Endothelial cell of umbilical vein (primary cell): ENCODE measurements at regions not wholly inside any gene's neighbourhood (a gene's known extent, or its start where the extent isn't known, plus 50 kb on each side); places are given as distances from the start of the nearest gene placed in this dataset.

Source experiments
- BruUV-seq: library from RNA; stranded (reverse); fragments of 400-500 nt; replicated peaks from 2 replicates; lab custom pipeline; 2021; lab: Mats Ljungman, UMichigan
- CTCF ChIA-PET: fragments of 300-600, 350-600 bp; sonication (Branson Sonifier 250); formaldehyde crosslinking; loops from one replicate; lab custom pipeline; 2021; ENCODE audit warnings: antibody characterized with exemption, inconsistent platforms; lab: Charles Lee
- POLR2A ChIA-PET: fragments of 300-600, 350-600 bp; sonication (Branson Sonifier 250); formaldehyde crosslinking; loops from one replicate; lab custom pipeline; 2021; ENCODE audit warnings: antibody characterized with exemption, inconsistent platforms; lab: Charles Lee
- DNase-seq: peaks from one replicate; pipeline ENCODE4 v3.0.0-alpha.2; 2011; ENCODE audit warnings: low read depth, low spot score
- FAIRE-seq: peaks from 2 replicates; lab custom pipeline; 2011; peaks lifted over from hg19 to GRCh38; lab: Jason Lieb, UNC
- H2AFZ ChIP-seq: 2 replicates; pipeline ENCODE4 v1.6.0; 2012; ENCODE audit warnings: low read depth, low read length, control low read depth, inconsistent platforms
- H3K27ac ChIP-seq: 2 replicates; pipeline ENCODE4 v1.5.1; 2011; ENCODE audit warnings: low read depth, mild to moderate bottlenecking, control low read depth, low read length, moderate library complexity; ENCODE audit not compliant: insufficient read depth
- H3K27me3 ChIP-seq, 2 experiments: 2 replicates each; pipeline versions ENCODE4 v1.6.0 to v1.6.1; 2011; ENCODE audit warnings: low read length in 2 of 2, mixed read lengths in 1 of 2; ENCODE audit not compliant: control insufficient read depth in 2 of 2, insufficient read depth in 2 of 2
- H3K36me3 ChIP-seq, 2 experiments: 2 replicates in 1 of 2; 3 replicates in 1 of 2; pipeline ENCODE4 v1.5.1; 2011; ENCODE audit warnings: low read length in 2 of 2, mild to moderate bottlenecking in 1 of 2, moderate library complexity in 1 of 2; ENCODE audit not compliant: control insufficient read depth in 2 of 2, insufficient read depth in 2 of 2; ENCODE audit errors: extremely low read depth in 1 of 2
- H3K4me1 ChIP-seq: 3 replicates; pipeline ENCODE4 v1.5.1; 2011; ENCODE audit warnings: mild to moderate bottlenecking, low read length; ENCODE audit not compliant: control insufficient read depth, insufficient read depth; ENCODE audit errors: extremely low read depth
- H3K4me2 ChIP-seq: 2 replicates; pipeline ENCODE4 v1.6.1; 2011; ENCODE audit warnings: low read length, control low read depth, mixed read lengths; ENCODE audit not compliant: insufficient read depth
- H3K4me3 ChIP-seq, 3 experiments: fragments of 200-600 bp in 1 of 3; sonication (generic), shearing (Covaris generic) in 1 of 3; replicated peaks in 1 of 3; 2 replicates each; pipeline ENCODE4 v1.5.1; 2011 to 2016; ENCODE audit warnings: control low read depth in 3 of 3, low read length in 3 of 3, mild to moderate bottlenecking in 2 of 3, inconsistent platforms in 1 of 3, low read depth in 1 of 3, moderate library complexity in 1 of 3; ENCODE audit not compliant: insufficient read depth in 1 of 3
- H3K79me2 ChIP-seq: 2 replicates; pipeline ENCODE4 v1.6.0; 2012; ENCODE audit warnings: low read length, inconsistent platforms; ENCODE audit not compliant: control insufficient read depth, insufficient read depth
- H3K9ac ChIP-seq: replicated peaks from 2 replicates; pipeline ENCODE3; 2011; ENCODE audit warnings: low read length, control low read depth; ENCODE audit not compliant: insufficient read depth; ENCODE audit errors: extremely low read depth
- H3K9me1 ChIP-seq: replicated peaks from 3 replicates; pipeline ENCODE4 v1.6.0; 2011; ENCODE audit warnings: mild to moderate bottlenecking, low read length; ENCODE audit not compliant: control insufficient read depth, insufficient read depth; ENCODE audit errors: extremely low read depth
- H3K9me3 ChIP-seq: replicated peaks from 2 replicates; pipeline ENCODE4 v1.5.1; 2012; ENCODE audit warnings: low read length, inconsistent platforms; ENCODE audit not compliant: control insufficient read depth, insufficient read depth
- H4K20me1 ChIP-seq: replicated peaks from 2 replicates; pipeline ENCODE3; 2011; ENCODE audit warnings: mild to moderate bottlenecking, low read length; ENCODE audit not compliant: control insufficient read depth, insufficient read depth; ENCODE audit errors: extremely low read depth
- CTCF ChIP-seq, 2 donors: IDR thresholded peaks; 1 replicate in 1 of 2; 2 replicates in 1 of 2; pipeline ENCODE4 v1.5.1; 2011; ENCODE audit warnings: low read length in 2 of 2, mild to moderate bottlenecking in 2 of 2, moderate library complexity in 2 of 2, control low read depth in 1 of 2, inconsistent platforms in 1 of 2, low read depth in 1 of 2; ENCODE audit not compliant: insufficient read depth in 1 of 2; ENCODE audit errors: extremely low read depth in 1 of 2
- EZH2 ChIP-seq: IDR thresholded peaks from 2 replicates; pipeline ENCODE4 v1.6.1; 2012; ENCODE audit warnings: borderline replicate concordance, low read depth, mild to moderate bottlenecking, moderate library complexity, low read length, inconsistent platforms; ENCODE audit not compliant: severe bottlenecking
- GATA2 ChIP-seq: IDR thresholded peaks from 2 replicates; pipeline ENCODE4 v1.7.0; 2011; ENCODE audit warnings: low read depth, mild to moderate bottlenecking, moderate library complexity, mixed read lengths, low read length; ENCODE audit not compliant: insufficient read length, insufficient read depth
- JUN ChIP-seq: IDR thresholded peaks from 2 replicates; pipeline ENCODE4 v1.6.1; 2011; ENCODE audit warnings: borderline replicate concordance, low read depth; ENCODE audit not compliant: insufficient read length, insufficient read depth
- MAX ChIP-seq: IDR thresholded peaks from 2 replicates; pipeline ENCODE4 v1.6.1; 2011; ENCODE audit not compliant: insufficient read depth, insufficient read length
- MYC ChIP-seq: IDR thresholded peaks from one replicate; pipeline ENCODE4 v1.6.1; 2011; ENCODE audit warnings: mild to moderate bottlenecking, low read depth, low read length
- POLR2A ChIP-seq: IDR thresholded peaks from 2 replicates; pipeline ENCODE4 v1.6.1; 2012; ENCODE audit warnings: low read depth, mild to moderate bottlenecking, control low read depth, low read length
- dilution Hi-C: fragments of 300-500 bp; cut with MboI; formaldehyde crosslinking; loops from one replicate; pipeline ENCODE4 v1.15.0; 2019; ENCODE audit warnings: low sequenced_read_pairs; ENCODE audit not compliant: extremely low pct_ligation_motif_present
- intact Hi-C: fragments of 100-400 bp; cut with micrococcal nuclease; formaldehyde crosslinking; loops from one replicate; pipeline ENCODE4 v1.10.0; 2022

- FAIRE-seq: no peak
- DNase-seq: no peak
- no TSS peak for BruUV-seq
- intact Hi-C loops (no loop called here), dilution Hi-C loops (no loop called here)
- no peaks in the 10 kb centered on the region for H3K27me3 ChIP-seq
- H3K9me1 ChIP-seq: no peaks in the 10 kb centered on the region
- no peak overlapping the region for H3K27ac ChIP-seq
- H4K20me1 ChIP-seq: no peaks in the 10 kb centered on the region
- TF ChIP-seq GATA2 (no peak), EZH2 (no peak), JUN (no peak), MAX (no peak), POLR2A (no peak), CTCF (IDR thresholded peaks at IDR 0.05; ENCODE audit: extremely low read depth in 1 of 2, insufficient read depth in 1 of 2, low read depth in 1 of 2, low read length in 2 of 2) (no peak), MYC (no peak)
- no peak overlapping the region for H3K4me3 ChIP-seq
- POLR2A ChIA-PET: no interaction called here
- peaks cover 2% of the 10 kb centered on the region for H3K9me3 ChIP-seq
- H2AFZ ChIP-seq: no peak overlapping the region
- H3K4me1 ChIP-seq: no peaks in the 10 kb centered on the region
- CTCF ChIA-PET: no interaction called here
- no peaks in the 10 kb centered on the region for H3K79me2 ChIP-seq
- no peaks in the 10 kb centered on the region for H3K36me3 ChIP-seq
- H3K9ac ChIP-seq: no peak overlapping the region
- no peak overlapping the region for H3K4me2 ChIP-seq
Measured at GRCh38 chr14:28936601-28937000, 170.0 kb downstream of the FOXG1 start.
